GM12878 (cell line): ENCODE measurements at regions not wholly inside any gene's neighbourhood (a gene's known extent, or its start where the extent isn't known, plus 50 kb on each side); places are given as distances from the start of the nearest gene placed in this dataset.

Experiments
- HDAC2 ChIP-seq: fragments of 200-600 bp; sonication (generic); IDR thresholded peaks from 2 replicates; pipeline ENCODE4 v1.6.1; 2017
- HDGF ChIP-seq: fragments of 450-650 bp; IDR thresholded peaks from 2 replicates; pipeline ENCODE4 v1.6.1; 2016; ENCODE audit warnings: antibody characterized with exemption
- YY1 ChIP-seq: IDR thresholded peaks from 2 replicates; pipeline ENCODE4 v1.6.1; 2011; ENCODE audit warnings: low read depth, mild to moderate bottlenecking, low read length
- TF ChIP-seq, protein P1 (sequence below): fragments of 450-650 bp; IDR thresholded peaks from 2 replicates; pipeline ENCODE4 v1.6.1; 2018; ENCODE audit warnings: borderline replicate concordance, mild to moderate bottlenecking; ENCODE audit not compliant: partially characterized antibody
- TF ChIP-seq, protein P2 (sequence below): fragments of 450-650 bp; formaldehyde crosslinking; IDR thresholded peaks from 2 replicates; pipeline ENCODE4 v1.4.0; 2020; ENCODE audit warnings: mild to moderate bottlenecking, moderate library complexity
- TF ChIP-seq, protein P3 (sequence below): fragments of 450-650 bp; conservative IDR thresholded peaks from 2 replicates; pipeline ENCODE4 v1.6.1; 2017; ENCODE audit warnings: mild to moderate bottlenecking, moderate library complexity

DNA sequence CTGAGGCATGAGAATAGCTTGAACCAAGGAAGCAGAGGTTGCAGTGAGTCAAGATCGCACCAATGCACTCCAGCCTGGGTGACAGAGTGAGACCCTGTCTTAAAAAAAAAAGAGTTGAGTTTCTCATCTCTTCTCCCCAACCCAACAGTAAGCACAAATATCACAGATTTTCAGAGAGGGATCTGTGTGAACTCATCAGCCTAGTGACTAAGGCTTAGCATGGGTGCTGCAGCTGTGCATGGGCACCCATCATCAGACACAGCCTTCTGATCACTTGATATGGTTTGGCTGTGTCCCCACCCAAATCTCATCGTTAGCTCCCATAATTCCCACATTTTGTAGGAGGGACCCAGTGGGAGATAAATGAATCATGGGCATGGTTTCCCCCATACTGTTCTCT, 298.9 kb downstream of the PCNX1 start (continued):
- TF ChIP-seq, protein P1, sequence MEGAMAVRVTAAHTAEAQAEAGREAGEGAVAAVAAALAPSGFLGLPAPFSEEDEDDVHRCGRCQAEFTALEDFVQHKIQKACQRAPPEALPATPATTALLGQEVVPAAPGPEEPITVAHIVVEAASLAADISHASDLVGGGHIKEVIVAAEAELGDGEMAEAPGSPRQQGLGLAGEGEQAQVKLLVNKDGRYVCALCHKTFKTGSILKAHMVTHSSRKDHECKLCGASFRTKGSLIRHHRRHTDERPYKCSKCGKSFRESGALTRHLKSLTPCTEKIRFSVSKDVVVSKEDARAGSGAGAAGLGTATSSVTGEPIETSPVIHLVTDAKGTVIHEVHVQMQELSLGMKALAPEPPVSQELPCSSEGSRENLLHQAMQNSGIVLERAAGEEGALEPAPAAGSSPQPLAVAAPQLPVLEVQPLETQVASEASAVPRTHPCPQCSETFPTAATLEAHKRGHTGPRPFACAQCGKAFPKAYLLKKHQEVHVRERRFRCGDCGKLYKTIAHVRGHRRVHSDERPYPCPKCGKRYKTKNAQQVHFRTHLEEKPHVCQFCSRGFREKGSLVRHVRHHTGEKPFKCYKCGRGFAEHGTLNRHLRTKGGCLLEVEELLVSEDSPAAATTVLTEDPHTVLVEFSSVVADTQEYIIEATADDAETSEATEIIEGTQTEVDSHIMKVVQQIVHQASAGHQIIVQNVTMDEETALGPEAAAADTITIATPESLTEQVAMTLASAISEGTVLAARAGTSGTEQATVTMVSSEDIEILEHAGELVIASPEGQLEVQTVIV: no peak
- TF ChIP-seq HDGF (no peak), YY1 (no peak), HDAC2 (no peak)
- TF ChIP-seq, protein P2, sequence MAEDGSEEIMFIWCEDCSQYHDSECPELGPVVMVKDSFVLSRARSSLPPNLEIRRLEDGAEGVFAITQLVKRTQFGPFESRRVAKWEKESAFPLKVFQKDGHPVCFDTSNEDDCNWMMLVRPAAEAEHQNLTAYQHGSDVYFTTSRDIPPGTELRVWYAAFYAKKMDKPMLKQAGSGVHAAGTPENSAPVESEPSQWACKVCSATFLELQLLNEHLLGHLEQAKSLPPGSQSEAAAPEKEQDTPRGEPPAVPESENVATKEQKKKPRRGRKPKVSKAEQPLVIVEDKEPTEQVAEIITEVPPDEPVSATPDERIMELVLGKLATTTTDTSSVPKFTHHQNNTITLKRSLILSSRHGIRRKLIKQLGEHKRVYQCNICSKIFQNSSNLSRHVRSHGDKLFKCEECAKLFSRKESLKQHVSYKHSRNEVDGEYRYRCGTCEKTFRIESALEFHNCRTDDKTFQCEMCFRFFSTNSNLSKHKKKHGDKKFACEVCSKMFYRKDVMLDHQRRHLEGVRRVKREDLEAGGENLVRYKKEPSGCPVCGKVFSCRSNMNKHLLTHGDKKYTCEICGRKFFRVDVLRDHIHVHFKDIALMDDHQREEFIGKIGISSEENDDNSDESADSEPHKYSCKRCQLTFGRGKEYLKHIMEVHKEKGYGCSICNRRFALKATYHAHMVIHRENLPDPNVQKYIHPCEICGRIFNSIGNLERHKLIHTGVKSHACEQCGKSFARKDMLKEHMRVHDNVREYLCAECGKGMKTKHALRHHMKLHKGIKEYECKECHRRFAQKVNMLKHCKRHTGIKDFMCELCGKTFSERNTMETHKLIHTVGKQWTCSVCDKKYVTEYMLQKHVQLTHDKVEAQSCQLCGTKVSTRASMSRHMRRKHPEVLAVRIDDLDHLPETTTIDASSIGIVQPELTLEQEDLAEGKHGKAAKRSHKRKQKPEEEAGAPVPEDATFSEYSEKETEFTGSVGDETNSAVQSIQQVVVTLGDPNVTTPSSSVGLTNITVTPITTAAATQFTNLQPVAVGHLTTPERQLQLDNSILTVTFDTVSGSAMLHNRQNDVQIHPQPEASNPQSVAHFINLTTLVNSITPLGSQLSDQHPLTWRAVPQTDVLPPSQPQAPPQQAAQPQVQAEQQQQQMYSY (CRISPR knock-in tag): no peak
- TF ChIP-seq, protein P3, sequence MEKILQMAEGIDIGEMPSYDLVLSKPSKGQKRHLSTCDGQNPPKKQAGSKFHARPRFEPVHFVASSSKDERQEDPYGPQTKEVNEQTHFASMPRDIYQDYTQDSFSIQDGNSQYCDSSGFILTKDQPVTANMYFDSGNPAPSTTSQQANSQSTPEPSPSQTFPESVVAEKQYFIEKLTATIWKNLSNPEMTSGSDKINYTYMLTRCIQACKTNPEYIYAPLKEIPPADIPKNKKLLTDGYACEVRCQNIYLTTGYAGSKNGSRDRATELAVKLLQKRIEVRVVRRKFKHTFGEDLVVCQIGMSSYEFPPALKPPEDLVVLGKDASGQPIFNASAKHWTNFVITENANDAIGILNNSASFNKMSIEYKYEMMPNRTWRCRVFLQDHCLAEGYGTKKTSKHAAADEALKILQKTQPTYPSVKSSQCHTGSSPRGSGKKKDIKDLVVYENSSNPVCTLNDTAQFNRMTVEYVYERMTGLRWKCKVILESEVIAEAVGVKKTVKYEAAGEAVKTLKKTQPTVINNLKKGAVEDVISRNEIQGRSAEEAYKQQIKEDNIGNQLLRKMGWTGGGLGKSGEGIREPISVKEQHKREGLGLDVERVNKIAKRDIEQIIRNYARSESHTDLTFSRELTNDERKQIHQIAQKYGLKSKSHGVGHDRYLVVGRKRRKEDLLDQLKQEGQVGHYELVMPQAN: no peak
